ENCODE measurements at regions not wholly inside any gene's neighbourhood (a gene's known extent, or its start where the extent isn't known, plus 50 kb on each side); places are given as distances from the start of the nearest gene placed in this dataset.

DNA sequence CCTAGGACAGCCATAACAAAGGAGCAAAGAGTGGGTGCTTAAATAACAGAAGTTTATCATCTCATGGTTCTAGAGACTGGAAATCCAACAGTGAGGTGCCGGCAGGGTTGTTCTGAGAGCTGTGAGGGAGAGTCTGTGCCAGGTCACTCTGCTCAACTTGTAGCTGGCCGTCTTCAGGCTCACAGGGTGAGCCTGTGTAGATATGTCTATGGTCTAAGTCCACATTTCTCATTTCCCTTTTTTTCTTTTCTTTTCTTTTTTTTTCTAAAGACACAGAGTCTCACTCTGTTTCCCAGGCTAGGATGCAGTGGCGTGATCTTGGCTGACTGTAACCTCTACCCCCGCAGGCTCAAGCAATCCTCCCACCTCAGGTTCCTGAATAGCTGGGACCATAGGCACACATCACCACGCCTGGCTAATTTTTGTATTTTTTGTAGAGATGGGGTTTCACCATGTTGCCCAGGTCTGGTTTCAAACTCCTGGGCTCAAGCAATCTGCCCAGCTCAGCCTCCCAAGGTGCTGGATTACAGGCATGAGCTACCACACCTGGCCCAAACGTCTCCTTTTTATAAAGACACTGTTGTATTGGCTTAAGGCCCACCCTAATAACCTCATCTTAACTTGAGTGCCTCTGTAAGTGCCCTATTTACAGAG is 142.2 kb downstream of the SP3 start:
- no peak for DNase-seq (ENCODE audit: low read depth)

DNA sequence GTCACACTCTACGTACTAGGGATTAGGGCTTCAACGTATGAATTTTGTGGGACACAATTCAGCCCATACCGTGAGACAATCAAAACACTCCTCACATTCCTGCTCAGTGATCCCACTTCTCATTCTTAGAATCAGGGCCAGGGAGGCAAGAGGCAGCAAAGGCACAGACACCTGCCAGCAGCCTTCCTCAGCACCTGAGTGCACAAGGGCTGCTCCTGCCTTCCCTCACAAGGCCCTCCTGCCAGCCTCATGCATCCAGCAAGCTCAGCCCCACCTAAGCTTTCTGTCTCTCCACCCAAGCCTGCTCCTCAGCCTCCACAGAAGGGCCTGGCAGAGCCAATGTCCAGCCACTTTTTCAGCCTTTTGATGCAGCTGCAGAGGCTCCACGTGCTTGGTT is 141.6 kb downstream of the SP3 start:
- no peak for DNase-seq (ENCODE audit: low read depth)

DNA sequence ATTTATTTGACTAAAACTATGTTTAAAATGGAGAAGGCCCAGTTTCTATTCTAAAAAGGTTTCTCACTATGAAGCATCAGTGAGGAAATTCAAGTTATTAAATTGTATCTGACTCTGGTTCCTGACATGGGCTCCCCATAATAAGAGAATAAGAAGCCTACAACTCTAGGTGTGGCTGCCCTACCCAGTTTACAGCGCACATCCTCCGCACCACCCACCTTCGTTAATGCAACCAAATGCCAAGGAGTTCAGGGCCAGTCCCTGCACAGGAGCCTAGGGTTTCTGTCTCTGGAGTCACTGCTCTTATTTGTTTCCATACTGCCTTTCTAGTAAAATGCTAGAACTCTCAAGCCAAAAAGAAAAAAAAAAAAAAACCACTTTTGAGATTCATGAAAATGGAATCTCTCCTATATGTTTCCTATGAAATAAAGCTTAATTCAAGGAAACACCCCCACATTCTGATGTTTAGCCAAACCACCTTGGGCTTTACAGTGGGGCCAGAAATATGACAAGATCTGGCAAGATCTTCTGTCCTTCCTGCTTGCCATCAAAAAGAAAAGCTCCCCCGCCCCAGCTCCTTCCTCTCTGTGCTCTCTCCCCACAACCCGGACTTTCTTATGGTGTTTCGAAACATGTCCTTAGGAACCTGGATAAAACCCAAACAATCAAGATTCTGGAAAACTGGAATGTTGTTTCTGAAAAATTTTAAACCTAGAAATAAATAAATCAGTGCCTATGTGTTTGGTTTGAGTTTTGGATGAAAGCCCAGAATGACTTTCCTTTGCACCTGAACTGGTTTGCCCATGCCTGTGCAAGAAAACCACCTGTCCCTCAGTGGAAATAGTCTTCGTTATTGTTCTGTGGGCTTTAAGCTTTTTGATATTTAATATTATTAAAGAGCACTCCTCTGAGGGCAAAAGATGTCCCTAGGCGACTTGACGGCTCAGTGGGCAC is 136.7 kb downstream of the SP3 start:
- DNase-seq (ENCODE audit: low read depth), result no peak

DNA sequence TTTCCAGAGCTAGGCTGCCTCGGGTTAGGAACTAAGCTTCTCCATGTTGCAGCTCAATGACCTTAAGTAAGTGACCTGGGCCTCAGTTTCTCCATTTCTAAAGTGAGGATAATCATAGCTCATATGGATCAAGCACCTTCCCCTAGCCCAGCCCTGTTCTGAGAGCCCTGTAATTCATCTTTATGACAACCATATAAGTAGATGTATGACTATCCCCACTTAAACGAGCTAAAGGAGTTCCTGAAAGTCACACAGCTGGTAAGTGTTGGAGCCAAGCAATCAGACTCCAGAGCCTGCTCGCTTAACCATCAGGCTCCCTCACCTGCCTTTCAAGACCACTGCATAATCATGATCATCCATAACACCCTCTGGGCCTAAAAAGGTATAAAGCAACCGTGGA is 135.4 kb downstream of the SP3 start:
- DNase-seq (ENCODE audit: low read depth), result no peak

DNA sequence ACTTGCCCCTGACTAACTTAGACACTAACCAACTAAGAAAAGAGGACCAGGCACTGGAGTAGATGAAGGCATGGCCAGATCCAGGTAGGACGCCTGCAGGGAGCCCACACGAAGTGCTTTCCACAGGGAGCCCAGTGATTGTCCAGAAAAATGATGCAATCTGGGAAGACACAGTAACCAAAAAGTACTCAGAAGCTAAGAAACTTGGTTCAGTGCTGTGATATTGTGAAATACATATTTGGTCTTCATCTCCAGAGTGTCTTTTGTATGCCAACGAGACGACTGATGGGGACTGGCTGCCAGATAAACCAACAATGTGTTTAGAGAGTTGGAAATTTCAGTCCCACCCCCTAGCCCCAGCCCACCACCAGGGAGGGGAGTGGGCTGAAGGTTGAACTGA is 135.0 kb downstream of the SP3 start:
- DNase-seq (ENCODE audit: low read depth), result no peak

DNA sequence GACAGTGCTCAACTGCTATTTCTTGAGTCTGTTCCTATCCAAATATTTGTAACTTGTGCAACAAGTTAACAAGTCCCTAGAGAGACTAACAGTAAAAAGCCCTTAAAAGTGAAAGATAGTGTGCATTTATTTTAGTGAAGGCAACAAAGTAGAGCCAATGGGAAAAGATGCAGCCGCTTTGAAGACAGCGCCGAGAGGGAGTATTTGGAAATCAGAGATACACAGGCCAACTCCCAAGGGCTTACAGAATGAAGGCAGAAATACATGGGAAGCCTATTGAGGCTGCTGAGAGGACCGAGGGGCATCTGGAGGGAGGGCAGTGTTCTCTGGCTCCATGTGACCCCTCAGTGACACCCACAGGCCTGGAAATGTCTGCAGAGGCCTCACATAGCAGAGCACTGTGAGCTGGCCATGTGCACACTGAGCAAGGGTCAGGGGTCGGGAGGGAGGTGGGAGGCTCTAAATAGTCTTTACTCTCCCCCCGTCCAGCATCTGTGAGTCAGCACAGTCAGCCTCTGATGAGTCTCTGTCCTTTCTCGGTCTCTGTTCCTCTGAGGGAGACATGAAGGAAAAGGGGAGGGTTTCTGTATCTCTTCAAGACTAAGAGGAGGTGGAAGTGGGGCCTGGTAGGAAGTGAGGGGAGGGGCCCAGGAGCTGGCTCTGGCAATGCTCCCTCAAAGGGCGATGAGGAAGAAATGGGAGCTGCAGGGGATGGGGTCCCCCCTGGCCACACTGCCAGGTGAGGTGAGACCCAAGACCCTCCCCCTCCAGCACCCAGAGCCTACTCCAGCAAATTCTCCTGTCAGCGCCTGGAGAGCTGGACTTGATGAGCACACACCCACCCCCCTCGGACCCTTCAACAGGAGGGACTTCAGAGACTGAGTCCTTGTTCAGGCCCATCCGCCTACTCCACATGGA is 133.6 kb downstream of the SP3 start:
- DNase-seq (ENCODE audit: low read depth), result peak; percentile 67

DNA sequence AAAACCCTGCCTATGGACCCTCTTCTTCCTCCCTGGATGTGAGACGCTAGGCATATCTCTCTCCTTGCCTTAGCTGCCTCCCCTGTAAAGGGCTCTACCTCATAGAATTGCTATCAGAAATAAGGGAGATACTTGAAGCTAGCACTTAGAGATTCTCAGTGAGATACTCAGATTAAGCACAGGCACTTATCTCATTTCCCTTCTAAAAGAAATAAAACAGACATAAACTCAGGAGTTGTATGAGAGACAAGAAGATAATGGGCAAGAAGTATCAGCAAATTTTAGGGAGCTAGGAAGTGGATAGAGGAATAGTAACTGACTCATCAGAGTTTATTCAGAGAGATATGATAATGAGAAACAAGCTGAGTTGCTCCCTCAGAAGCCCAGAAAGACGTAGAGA is 131.0 kb downstream of the SP3 start:
- DNase-seq (ENCODE audit: low read depth), result no peak

DNA sequence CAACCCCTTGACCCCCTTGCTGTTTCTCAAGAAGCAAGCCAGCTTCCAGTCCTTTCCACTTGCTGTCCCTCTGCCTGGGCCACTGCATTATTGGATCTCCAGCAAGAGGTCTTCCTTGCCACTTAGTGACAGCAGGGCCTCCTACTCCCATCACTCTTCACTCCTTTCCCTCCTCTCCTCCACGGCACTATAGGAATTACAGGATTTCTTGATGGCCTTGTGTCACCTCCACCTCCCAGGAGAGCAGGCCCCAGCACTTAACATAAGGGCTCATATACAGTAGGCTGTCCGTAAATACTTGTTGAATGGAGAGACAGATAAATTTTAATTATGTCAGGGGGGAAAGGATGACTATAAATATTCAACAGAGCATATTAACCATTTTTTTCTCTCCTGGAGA is 129.4 kb downstream of the SP3 start:
- no peak for DNase-seq (ENCODE audit: low read depth)

DNA sequence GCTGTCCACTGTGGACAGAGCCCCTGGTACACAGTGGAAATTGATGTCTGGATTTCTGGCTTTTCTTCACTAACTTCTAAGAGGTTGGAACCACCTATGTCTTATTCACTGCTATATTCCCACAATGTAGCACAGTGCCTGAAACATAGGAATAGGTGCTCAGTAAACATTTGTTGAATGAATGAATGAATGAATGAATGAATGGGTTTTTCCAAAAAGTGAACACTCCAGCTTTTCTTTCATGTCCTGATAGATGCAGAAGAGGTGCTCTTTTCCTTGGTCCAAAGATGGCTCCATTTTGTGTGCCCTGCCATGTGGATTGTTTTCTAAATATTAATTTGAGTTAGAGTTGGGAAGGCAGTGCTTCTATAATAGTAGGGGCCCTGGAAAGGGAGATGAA is 124.1 kb downstream of the SP3 start:
- DNase-seq (ENCODE audit: low read depth), result no peak

DNA sequence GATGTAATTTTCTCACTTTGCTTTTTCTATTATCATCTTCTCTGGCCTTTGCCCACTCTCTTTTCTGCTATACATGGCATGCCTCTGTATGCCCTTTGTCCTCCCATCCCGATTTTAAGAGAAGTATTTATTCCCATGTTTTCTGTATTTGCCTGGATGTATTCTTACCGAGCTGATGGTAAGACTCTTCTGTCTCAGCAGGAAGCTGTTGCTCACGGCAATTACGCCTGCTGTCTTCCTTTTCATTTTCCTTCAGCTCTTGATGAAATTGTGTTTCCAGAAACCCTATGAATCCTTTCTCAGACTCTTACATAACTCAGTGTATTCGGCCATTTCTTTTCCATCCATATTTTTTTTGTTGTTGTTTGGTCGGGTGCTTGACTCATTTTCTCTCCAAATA is 121.6 kb downstream of the SP3 start:
- no peak for DNase-seq (ENCODE audit: low read depth)

DNA sequence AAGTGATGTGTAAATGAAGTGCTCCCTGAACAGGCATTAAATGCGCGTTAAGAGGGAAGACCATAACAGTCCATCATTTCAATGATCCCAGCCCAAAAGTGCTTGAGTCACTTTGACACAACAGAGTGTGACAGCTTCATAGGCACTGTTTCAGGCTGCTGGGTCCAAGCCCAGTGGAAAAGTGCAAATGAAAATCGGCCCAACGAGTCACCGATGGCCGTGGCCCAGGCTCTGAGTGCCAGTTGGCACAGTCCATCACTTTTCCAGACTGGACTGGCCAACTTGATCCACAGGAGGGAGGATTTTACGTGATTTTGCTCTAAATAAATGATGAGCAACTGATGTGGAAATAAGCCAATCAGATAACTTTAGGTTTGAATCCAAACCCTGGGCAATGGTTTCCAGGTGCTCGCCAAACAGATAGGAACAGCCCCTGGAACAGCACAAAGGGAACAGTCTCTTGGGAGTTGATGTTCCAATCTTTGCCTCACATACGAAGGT is 114.0 kb downstream of the SP3 start:
- DNase-seq (ENCODE audit: low read depth), result no peak

DNA sequence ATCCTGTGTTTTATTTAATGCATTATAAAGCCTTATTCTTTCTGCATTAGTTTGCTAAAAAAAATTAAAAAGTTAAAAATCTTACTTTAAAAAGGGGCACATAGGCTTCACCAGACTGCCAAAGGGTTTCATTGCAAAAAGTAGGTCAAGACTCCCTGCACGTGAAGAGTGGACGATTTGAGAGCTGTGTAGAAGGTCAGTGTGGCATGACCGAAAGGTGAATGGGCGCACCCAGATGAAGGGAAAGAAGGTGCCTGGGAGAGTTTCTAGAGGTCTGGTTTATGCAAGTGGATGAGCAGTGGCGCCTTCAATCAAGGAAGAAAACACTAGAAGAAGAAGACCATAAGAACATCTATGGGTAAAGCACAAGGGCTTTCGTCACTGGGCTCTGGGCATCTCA is 111.0 kb downstream of the SP3 start:
- no peak for DNase-seq (ENCODE audit: low read depth)

DNA sequence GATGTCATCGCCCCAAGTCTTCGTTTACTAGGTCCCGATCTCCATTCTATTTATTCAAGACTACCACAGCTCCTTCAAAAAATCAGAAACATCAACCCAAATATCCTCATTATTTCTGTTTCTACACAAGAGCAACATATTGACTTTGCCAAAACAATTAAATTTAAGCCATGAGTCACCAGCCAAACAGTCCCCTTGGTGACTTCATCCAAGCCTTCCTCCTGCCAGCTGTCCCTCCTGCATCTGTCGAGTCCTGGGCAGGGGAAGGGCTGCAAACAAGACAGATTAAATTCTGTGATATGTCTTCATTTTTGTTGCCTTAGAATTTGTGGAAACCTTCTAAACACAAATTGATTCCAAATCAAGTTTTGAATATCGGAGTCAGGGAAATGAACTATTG is 110.3 kb downstream of the SP3 start:
- peak; percentile 62 for DNase-seq (ENCODE audit: low read depth)

DNA sequence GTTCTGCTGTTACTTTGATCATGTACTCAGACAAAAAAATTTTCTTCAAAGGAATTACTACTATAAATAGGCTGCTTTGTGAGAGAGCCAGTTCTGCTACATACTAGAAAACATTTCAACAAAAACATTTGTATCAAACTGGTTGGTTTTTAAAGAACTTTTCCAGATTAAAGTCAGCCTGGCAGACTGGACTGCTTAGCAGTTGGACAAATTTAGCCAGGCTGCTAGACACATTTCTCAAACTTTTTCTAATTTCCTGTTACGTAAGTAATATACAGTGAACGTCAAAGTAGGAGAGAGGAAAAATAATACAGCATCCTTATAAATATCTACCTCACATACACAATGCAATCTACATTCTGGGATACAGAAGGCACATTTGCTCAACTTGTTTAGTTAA is 109.5 kb downstream of the SP3 start:
- DNase-seq (ENCODE audit: low read depth), result no peak
